ENCODE measurements at regions not wholly inside any gene's neighbourhood (a gene's known extent, or its start where the extent isn't known, plus 50 kb on each side); places are given as distances from the start of the nearest gene placed in this dataset.
A peak's percentile ranks its signal among the peaks of the same experiment; 100 is the strongest.

GRCh38 chr11:31895926-31896325 lies 84.8 kb upstream of the PAX6 start:
- intact Hi-C loops (cut with micrococcal nuclease; ENCODE audit: unreplicated experiment) = no loop called here
- DNase-seq (ENCODE audit: low spot score) = no peak
- no peak for TF ChIP-seq EZH2 (IDR thresholded peaks at IDR 0.05; ENCODE audit: borderline replicate concordance, low read depth, low read length, poor library complexity, severe bottlenecking)
- TF ChIP-seq, protein P1, sequence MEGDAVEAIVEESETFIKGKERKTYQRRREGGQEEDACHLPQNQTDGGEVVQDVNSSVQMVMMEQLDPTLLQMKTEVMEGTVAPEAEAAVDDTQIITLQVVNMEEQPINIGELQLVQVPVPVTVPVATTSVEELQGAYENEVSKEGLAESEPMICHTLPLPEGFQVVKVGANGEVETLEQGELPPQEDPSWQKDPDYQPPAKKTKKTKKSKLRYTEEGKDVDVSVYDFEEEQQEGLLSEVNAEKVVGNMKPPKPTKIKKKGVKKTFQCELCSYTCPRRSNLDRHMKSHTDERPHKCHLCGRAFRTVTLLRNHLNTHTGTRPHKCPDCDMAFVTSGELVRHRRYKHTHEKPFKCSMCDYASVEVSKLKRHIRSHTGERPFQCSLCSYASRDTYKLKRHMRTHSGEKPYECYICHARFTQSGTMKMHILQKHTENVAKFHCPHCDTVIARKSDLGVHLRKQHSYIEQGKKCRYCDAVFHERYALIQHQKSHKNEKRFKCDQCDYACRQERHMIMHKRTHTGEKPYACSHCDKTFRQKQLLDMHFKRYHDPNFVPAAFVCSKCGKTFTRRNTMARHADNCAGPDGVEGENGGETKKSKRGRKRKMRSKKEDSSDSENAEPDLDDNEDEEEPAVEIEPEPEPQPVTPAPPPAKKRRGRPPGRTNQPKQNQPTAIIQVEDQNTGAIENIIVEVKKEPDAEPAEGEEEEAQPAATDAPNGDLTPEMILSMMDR (conservative IDR thresholded peaks at IDR 0.05; ENCODE audit: low read depth, low read length) = no peak
- CTCF ChIA-PET = no interaction called here
- no peaks in the 10 kb centered on the region for H3K4me1 ChIP-seq (ENCODE audit: insufficient read depth, low read length, poor library complexity, severe bottlenecking)
- POLR2A ChIA-PET (ENCODE audit: low non-redundant PET) = no interaction called here
- no peaks in the 10 kb centered on the region for H3K36me3 ChIP-seq (ENCODE audit: insufficient read depth, low read length, poor library complexity, severe bottlenecking)
- BruUV-seq (replicated peaks) = no TSS peak
- H3K27me3 ChIP-seq (replicated peaks; ENCODE audit: insufficient read depth, low read depth, low read length, poor library complexity) = peaks cover 69% of the 10 kb centered on the region
- H3K4me3 ChIP-seq (ENCODE audit: low read depth, low read length, poor library complexity, severe bottlenecking) = no peak overlapping the region
- H3K9me3 ChIP-seq (ENCODE audit: low read depth, low read length, poor library complexity, severe bottlenecking) = no peaks in the 10 kb centered on the region
- H3K27ac ChIP-seq (ENCODE audit: low read depth, low read length, poor library complexity, severe bottlenecking) = no peak overlapping the region

GRCh38 chr11:31887180-31887579 lies 76.1 kb upstream of the PAX6 start:
- ChIA-PET CTCF (interaction anchor here (0.6 kb wide), 1 partner anchor 336 kb away, joined by 7 read pairs; no protein-coding TSS in a partner anchor), POLR2A (ENCODE audit: low non-redundant PET) (interaction anchor here (0.7 kb wide), 1 partner anchor 42 kb away, joined by 4 read pairs; no protein-coding TSS in a partner anchor)
- intact Hi-C loops (cut with micrococcal nuclease; ENCODE audit: unreplicated experiment) = no loop called here
- H3K4me1 ChIP-seq (ENCODE audit: insufficient read depth, low read length, poor library complexity, severe bottlenecking) = peaks cover 2% of the 10 kb centered on the region
- no peak overlapping the region for H3K27ac ChIP-seq (ENCODE audit: low read depth, low read length, poor library complexity, severe bottlenecking)
- H3K27me3 ChIP-seq (replicated peaks; ENCODE audit: insufficient read depth, low read depth, low read length, poor library complexity) = peaks cover 61% of the 10 kb centered on the region
- H3K36me3 ChIP-seq (ENCODE audit: insufficient read depth, low read length, poor library complexity, severe bottlenecking) = no peaks in the 10 kb centered on the region
- peak; percentile 72 for DNase-seq (ENCODE audit: low spot score)
- TF ChIP-seq, protein P1 (conservative IDR thresholded peaks at IDR 0.05; ENCODE audit: low read depth, low read length) = peak; percentile 93
- TF ChIP-seq EZH2 (IDR thresholded peaks at IDR 0.05; ENCODE audit: borderline replicate concordance, low read depth, low read length, poor library complexity, severe bottlenecking) = no peak
- BruUV-seq (replicated peaks) = no TSS peak
- no peak overlapping the region for H3K4me3 ChIP-seq (ENCODE audit: low read depth, low read length, poor library complexity, severe bottlenecking)
- H3K9me3 ChIP-seq (ENCODE audit: low read depth, low read length, poor library complexity, severe bottlenecking) = no peaks in the 10 kb centered on the region

- ChIA-PET POLR2A (ENCODE audit: low non-redundant PET) (no interaction called here), CTCF (no interaction called here)
- TF ChIP-seq, protein P1 (conservative IDR thresholded peaks at IDR 0.05; ENCODE audit: low read depth, low read length) = no peak
- no peak for TF ChIP-seq EZH2 (IDR thresholded peaks at IDR 0.05; ENCODE audit: borderline replicate concordance, low read depth, low read length, poor library complexity, severe bottlenecking)
- no peak for DNase-seq (ENCODE audit: low spot score)
- H3K4me1 ChIP-seq (ENCODE audit: insufficient read depth, low read length, poor library complexity, severe bottlenecking) = peaks cover 2% of the 10 kb centered on the region
- H3K36me3 ChIP-seq (ENCODE audit: insufficient read depth, low read length, poor library complexity, severe bottlenecking) = no peaks in the 10 kb centered on the region
- no peaks in the 10 kb centered on the region for H3K9me3 ChIP-seq (ENCODE audit: low read depth, low read length, poor library complexity, severe bottlenecking)
- H3K27ac ChIP-seq (ENCODE audit: low read depth, low read length, poor library complexity, severe bottlenecking) = no peak overlapping the region
- H3K27me3 ChIP-seq (replicated peaks; ENCODE audit: insufficient read depth, low read depth, low read length, poor library complexity) = peaks cover 59% of the 10 kb centered on the region
- no peak overlapping the region for H3K4me3 ChIP-seq (ENCODE audit: low read depth, low read length, poor library complexity, severe bottlenecking)
- no TSS peak for BruUV-seq (replicated peaks)
- intact Hi-C loops (cut with micrococcal nuclease; ENCODE audit: unreplicated experiment) = no loop called here
These were observed 73.0 kb upstream of the PAX6 start for GRCh38 chr11:31884080-31884479.

Data from A673 (cell line).